ENCODE measurements at regions not wholly inside any gene's neighbourhood (a gene's known extent, or its start where the extent isn't known, plus 50 kb on each side); places are given as distances from the start of the nearest gene placed in this dataset.

GRCh38 chr2:8452979-8453903 is 228.6 kb upstream of the ID2 start:
- H3K36me3 ChIP-seq: no peaks in the 10 kb centered on the region
- intact Hi-C loops (cut with DNase I): no loop called here
- TF ChIP-seq POLR2A (IDR thresholded peaks at IDR 0.05; ENCODE audit: low read depth) (no peak), CTCF (IDR thresholded peaks at IDR 0.05) (no peak), POLR2AphosphoS5 (IDR thresholded peaks at IDR 0.05) (no peak), EP300 (IDR thresholded peaks at IDR 0.05) (no peak)
- 91% methylated on average over 12 of the region's 15 CpGs for WGBS
- H3K4me3 ChIP-seq: no peak overlapping the region
- H3K27ac ChIP-seq (replicated peaks in 1 of 4): no peak overlapping the region
- H3K9me3 ChIP-seq: no peaks in the 10 kb centered on the region
- peaks cover 0 to 27% (median 0%) of the 10 kb centered on the region in 4 donors for H3K27me3 ChIP-seq
- DNase-seq (ENCODE audit: extremely low spot score): no peak
- peaks cover 0 to 12% (median 10%) of the 10 kb centered on the region in 4 donors for H3K4me1 ChIP-seq

DNA sequence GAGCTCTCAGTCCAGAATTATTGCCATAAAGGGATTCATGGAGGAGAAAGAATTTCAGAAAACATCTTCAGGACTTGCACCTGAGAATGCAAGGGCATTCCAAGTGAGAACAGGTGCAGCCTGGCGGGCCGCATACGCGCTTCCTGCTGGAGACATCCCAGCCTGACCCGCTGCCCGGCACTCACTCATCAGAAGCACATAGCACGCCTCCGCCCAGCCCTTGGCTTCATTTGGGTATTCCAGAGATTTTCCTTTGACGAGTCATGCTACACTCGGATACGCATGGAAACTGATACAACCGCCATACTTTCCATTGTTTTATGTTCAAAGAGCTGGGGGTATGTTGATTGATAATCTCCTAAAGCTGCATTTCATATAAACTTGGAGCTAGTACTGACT is 228.0 kb upstream of the ID2 start:
- H3K9me3 ChIP-seq: no peaks in the 10 kb centered on the region
- intact Hi-C loops (cut with DNase I): no loop called here
- TF ChIP-seq POLR2AphosphoS5 (IDR thresholded peaks at IDR 0.05) (no peak), CTCF (IDR thresholded peaks at IDR 0.05) (no peak), EP300 (IDR thresholded peaks at IDR 0.05) (no peak), POLR2A (IDR thresholded peaks at IDR 0.05; ENCODE audit: low read depth) (no peak)
- no peak overlapping the region for H3K27ac ChIP-seq (replicated peaks in 1 of 4)
- no peaks in the 10 kb centered on the region for H3K36me3 ChIP-seq
- 77% methylated on average over 12 of the region's 12 CpGs for WGBS
- H3K27me3 ChIP-seq: peaks cover 0 to 34% (median 0%) of the 10 kb centered on the region in 4 donors
- no peak for DNase-seq (ENCODE audit: extremely low spot score)
- peaks cover 0 to 12% (median 10%) of the 10 kb centered on the region in 4 donors for H3K4me1 ChIP-seq
- H3K4me3 ChIP-seq: no peak overlapping the region

- DNase-seq (ENCODE audit: extremely low spot score): no peak
- H3K36me3 ChIP-seq: no peaks in the 10 kb centered on the region
- peaks cover 0 to 36% (median 0%) of the 10 kb centered on the region in 4 donors for H3K27me3 ChIP-seq
- no peak overlapping the region for H3K27ac ChIP-seq (replicated peaks in 1 of 4)
- peaks cover 0 to 12% (median 10%) of the 10 kb centered on the region in 4 donors for H3K4me1 ChIP-seq
- intact Hi-C loops (cut with DNase I): no loop called here
- no peak overlapping the region for H3K4me3 ChIP-seq
- no peak for TF ChIP-seq CTCF (IDR thresholded peaks at IDR 0.05)
- no peak for TF ChIP-seq POLR2A (IDR thresholded peaks at IDR 0.05; ENCODE audit: low read depth)
- no peak for TF ChIP-seq POLR2AphosphoS5 (IDR thresholded peaks at IDR 0.05)
- no peak for TF ChIP-seq EP300 (IDR thresholded peaks at IDR 0.05)
- WGBS: 69% methylated on average over 6 of the region's 6 CpGs
- H3K9me3 ChIP-seq: no peaks in the 10 kb centered on the region
Observed at GRCh38 chr2:8454797-8455196, 227.1 kb upstream of the ID2 start.

- H3K4me1 ChIP-seq: peaks cover 0 to 12% (median 10%) of the 10 kb centered on the region in 4 donors
- WGBS: 86% methylated on average over 22 of the region's 23 CpGs
- DNase-seq (ENCODE audit: extremely low spot score): no peak
- no peaks in the 10 kb centered on the region for H3K9me3 ChIP-seq
- TF ChIP-seq EP300 (IDR thresholded peaks at IDR 0.05) (no peak), POLR2A (IDR thresholded peaks at IDR 0.05; ENCODE audit: low read depth) (no peak), CTCF (IDR thresholded peaks at IDR 0.05) (no peak), POLR2AphosphoS5 (IDR thresholded peaks at IDR 0.05) (no peak)
- H3K36me3 ChIP-seq: no peaks in the 10 kb centered on the region
- no peak overlapping the region for H3K4me3 ChIP-seq
- no peak overlapping the region for H3K27ac ChIP-seq (replicated peaks in 1 of 4)
- H3K27me3 ChIP-seq: peaks cover 0 to 33% (median 0%) of the 10 kb centered on the region in 4 donors
- intact Hi-C loops (cut with DNase I): no loop called here
Observed at GRCh38 chr2:8455236-8456150, 226.4 kb upstream of the ID2 start.

All from esophagus muscularis mucosa (tissue), 4 donors.